ENCODE measurements at regions not wholly inside any gene's neighbourhood (a gene's known extent, or its start where the extent isn't known, plus 50 kb on each side); places are given as distances from the start of the nearest gene placed in this dataset.

- TF ChIP-seq RFX5 (IDR thresholded peaks at IDR 0.05; ENCODE audit: low read length) = no peak
- no peak for TF ChIP-seq USF2 (IDR thresholded peaks at IDR 0.05; ENCODE audit: borderline replicate concordance, low read depth, low read length)
- TF ChIP-seq EP300 (IDR thresholded peaks at IDR 0.05; ENCODE audit: borderline replicate concordance in 1 of 2, low read depth in 1 of 2, low read length in 1 of 2) = no peak
- TF ChIP-seq POLR2AphosphoS5 (IDR thresholded peaks at IDR 0.05; ENCODE audit: low read depth, low read length) = no peak
- no peak for TF ChIP-seq CTCF (IDR thresholded peaks at IDR 0.05)
- TF ChIP-seq TAF1 (IDR thresholded peaks at IDR 0.05; ENCODE audit: borderline replicate concordance, low read depth, low read length) = no peak
- TF ChIP-seq GABPA (IDR thresholded peaks at IDR 0.05; ENCODE audit: low read depth) = no peak
- TF ChIP-seq FOXM1 (IDR thresholded peaks at IDR 0.05; ENCODE audit: low read depth) = no peak
- no peak for TF ChIP-seq NRF1 (IDR thresholded peaks at IDR 0.05; ENCODE audit: low read depth, low read length)
- no peak for TF ChIP-seq MXI1 (IDR thresholded peaks at IDR 0.05; ENCODE audit: low read depth, low read length)
- no peak for TF ChIP-seq ELF1 (IDR thresholded peaks at IDR 0.05)
- no peak for TF ChIP-seq MAX (IDR thresholded peaks at IDR 0.05; ENCODE audit: low read depth)
These were observed 341.4 kb upstream of the PRR16 start for GRCh38 chr5:120122703-120123102.
